Progenitor cell of endocrine pancreas (in vitro differentiated cells): ENCODE measurements at regions not wholly inside any gene's neighbourhood (a gene's known extent, or its start where the extent isn't known, plus 50 kb on each side); places are given as distances from the start of the nearest gene placed in this dataset.

Source experiments
- DNase-seq: peaks from one replicate; pipeline ENCODE4 v3.0.0; 2021; ENCODE audit warnings: low spot score; ENCODE audit not compliant: unreplicated experiment
- H3K27ac Mint-ChIP-seq: 2 replicates; pipeline ENCODE4 v1.8.0; 2021; ENCODE audit warnings: mild to moderate bottlenecking, moderate library complexity, mixed read lengths
- H3K27me3 Mint-ChIP-seq: 2 replicates; pipeline ENCODE4 v1.8.0; 2021; ENCODE audit warnings: mixed read lengths
- H3K36me3 Mint-ChIP-seq: 2 replicates; pipeline ENCODE4 v1.8.0; 2022; ENCODE audit warnings: mixed read lengths; ENCODE audit not compliant: insufficient read depth
- H3K4me1 Mint-ChIP-seq: 2 replicates; pipeline ENCODE4 v1.8.0; 2021; ENCODE audit warnings: low read depth, mixed read lengths
- H3K4me3 Mint-ChIP-seq: 2 replicates; pipeline ENCODE4 v1.8.0; 2021; ENCODE audit warnings: low read depth, mild to moderate bottlenecking, moderate library complexity, mixed read lengths
- H3K9me3 Mint-ChIP-seq: 2 replicates; pipeline ENCODE4 v1.8.0; 2021; ENCODE audit warnings: low read depth, mixed read lengths
- TF ChIP-seq, protein P1 (sequence below): fragments of 200-600 bp; sonication (generic); IDR thresholded peaks from one replicate; pipeline ENCODE4 v1.5.0; 2021; ENCODE audit warnings: antibody characterized with exemption, mild to moderate bottlenecking; ENCODE audit not compliant: unreplicated experiment

DNA sequence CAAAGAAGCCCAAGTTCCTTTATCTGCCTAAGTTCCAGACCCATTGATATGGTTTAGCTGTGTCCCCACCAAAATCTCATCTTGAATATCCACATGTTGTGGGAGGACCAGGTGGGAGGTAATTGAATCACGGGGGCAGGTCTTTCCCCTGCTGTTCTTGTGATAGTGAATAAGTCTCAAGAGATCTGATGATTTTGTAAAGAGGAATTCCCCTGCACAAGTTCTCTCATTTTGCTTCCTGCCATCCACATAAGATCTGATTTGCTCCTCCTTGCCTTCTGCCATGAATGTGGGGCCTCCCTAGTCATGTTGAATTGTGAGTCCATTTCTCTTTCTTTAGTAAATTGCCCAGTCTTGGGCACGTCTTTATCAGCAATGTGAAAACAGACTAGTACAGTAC lies 860.2 kb downstream of the FSTL5 start:
- TF ChIP-seq, protein P1, sequence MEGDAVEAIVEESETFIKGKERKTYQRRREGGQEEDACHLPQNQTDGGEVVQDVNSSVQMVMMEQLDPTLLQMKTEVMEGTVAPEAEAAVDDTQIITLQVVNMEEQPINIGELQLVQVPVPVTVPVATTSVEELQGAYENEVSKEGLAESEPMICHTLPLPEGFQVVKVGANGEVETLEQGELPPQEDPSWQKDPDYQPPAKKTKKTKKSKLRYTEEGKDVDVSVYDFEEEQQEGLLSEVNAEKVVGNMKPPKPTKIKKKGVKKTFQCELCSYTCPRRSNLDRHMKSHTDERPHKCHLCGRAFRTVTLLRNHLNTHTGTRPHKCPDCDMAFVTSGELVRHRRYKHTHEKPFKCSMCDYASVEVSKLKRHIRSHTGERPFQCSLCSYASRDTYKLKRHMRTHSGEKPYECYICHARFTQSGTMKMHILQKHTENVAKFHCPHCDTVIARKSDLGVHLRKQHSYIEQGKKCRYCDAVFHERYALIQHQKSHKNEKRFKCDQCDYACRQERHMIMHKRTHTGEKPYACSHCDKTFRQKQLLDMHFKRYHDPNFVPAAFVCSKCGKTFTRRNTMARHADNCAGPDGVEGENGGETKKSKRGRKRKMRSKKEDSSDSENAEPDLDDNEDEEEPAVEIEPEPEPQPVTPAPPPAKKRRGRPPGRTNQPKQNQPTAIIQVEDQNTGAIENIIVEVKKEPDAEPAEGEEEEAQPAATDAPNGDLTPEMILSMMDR: no peak
- no peak overlapping the region for H3K4me3 Mint-ChIP-seq
- DNase-seq: no peak
- no peaks in the 10 kb centered on the region for H3K36me3 Mint-ChIP-seq
- H3K27me3 Mint-ChIP-seq: no peaks in the 10 kb centered on the region
- H3K9me3 Mint-ChIP-seq: peaks cover 3% of the 10 kb centered on the region
- no peak overlapping the region for H3K27ac Mint-ChIP-seq
- H3K4me1 Mint-ChIP-seq: no peaks in the 10 kb centered on the region

DNA sequence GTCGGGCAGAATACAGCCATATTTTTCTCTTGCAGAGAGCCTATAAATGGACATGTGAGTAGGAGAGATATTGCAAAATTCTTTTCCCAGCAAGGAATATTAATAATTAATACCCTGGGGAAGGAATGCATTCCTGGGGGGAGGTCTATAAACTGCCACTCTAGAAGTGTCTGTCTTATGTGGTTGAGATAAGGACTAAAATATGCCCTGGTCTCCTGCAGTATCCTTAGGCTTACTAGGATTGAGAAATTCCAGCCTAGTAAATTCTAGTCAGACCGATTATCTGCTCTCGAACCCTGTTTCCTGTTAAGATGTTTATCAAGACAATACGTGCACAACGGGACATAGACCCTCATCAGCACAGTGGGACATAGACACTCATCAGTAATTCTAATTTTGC lies 872.6 kb downstream of the FSTL5 start:
- TF ChIP-seq, protein P1: no peak

DNA sequence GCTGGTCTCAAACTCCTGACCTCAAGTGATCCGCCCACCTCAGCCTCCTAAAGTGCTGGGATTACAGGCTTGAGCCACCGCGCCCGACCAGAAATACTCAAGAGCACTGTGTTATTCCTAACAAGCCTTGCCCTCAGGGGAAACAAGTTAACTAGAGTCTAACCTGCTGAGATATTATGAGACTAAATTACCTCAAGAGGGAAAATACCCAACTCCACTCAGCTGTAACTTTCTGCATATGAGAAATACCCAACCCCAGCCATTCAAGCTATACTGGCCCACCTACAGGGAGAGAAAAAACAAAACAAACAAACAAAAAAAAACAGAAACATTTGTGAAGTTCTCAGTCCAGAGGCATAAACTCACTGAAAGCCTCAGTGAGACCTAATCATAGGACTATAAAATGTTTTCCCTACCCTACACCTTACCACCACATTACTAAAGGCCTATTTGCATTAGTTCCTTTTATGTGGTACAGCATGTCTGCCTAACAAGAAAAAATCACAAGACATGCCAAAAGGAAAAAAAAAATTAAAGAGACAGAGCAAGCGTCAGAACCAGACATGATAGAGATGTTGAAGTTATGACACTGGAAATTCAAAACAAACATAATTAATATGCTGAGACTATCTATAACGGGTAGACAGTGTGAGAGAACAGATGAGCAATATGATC lies 876.0 kb downstream of the FSTL5 start:
- DNase-seq: no peak
- no peaks in the 10 kb centered on the region for H3K27me3 Mint-ChIP-seq
- H3K9me3 Mint-ChIP-seq: peaks cover 19% of the 10 kb centered on the region
- H3K27ac Mint-ChIP-seq: no peak overlapping the region
- H3K4me3 Mint-ChIP-seq: no peak overlapping the region
- TF ChIP-seq, protein P1: no peak
- peaks cover 3% of the 10 kb centered on the region for H3K36me3 Mint-ChIP-seq
- H3K4me1 Mint-ChIP-seq: peaks cover 9% of the 10 kb centered on the region

More for the DNA sequence above, 872.6 kb downstream of the FSTL5 start:
- Mint-ChIP-seq H3K4me1 (no peaks in the 10 kb centered on the region), H3K27ac (no peak overlapping the region), H3K36me3 (peaks cover 3% of the 10 kb centered on the region), H3K9me3 (peaks cover 22% of the 10 kb centered on the region), H3K27me3 (no peaks in the 10 kb centered on the region), H3K4me3 (no peak overlapping the region)
- no peak for DNase-seq

DNA sequence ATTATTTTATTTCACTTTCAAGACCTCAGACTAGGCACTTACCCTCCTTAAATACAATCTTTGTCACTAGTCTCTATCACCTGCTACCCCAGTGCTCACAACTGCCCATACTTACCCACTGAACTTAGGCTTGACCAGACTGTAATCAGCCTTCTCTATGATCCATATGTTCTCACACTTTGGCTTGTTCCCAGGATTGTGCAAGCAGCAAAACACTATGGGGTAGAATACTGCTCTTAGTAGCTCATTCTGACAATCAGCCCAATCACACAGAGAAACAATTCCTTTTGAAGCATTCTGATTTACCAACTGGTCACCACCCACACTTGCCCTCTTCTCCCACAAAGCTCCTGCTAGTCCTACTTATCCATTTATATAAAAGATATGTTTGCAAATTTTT lies 878.3 kb downstream of the FSTL5 start:
- Mint-ChIP-seq H3K36me3 (peaks cover 3% of the 10 kb centered on the region), H3K4me1 (peaks cover 9% of the 10 kb centered on the region), H3K27ac (peak overlapping the region; percentile 60), H3K9me3 (peaks cover 10% of the 10 kb centered on the region), H3K4me3 (no peak overlapping the region), H3K27me3 (no peaks in the 10 kb centered on the region)
- TF ChIP-seq, protein P1: no peak
- no peak for DNase-seq

DNA sequence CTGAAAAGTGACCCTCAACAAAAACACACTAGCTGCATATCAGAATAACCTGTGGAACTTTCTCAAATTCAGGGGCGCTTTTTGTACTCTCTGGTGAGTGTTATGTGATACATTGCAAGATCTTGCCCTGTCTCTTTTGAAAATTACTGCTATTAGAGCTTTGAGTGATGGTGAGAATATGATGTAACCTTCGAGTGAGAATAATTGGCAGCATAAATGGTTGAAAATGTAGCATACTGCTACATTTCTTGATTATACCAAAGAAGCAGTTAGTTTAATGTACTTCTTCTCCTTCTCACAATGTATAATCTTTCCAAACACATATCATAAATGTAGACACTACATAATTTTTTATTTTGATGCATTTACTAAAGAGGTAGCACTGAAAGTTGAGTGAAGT lies 882.9 kb downstream of the FSTL5 start:
- Mint-ChIP-seq H3K27ac (no peak overlapping the region), H3K36me3 (no peaks in the 10 kb centered on the region)

More for the DNA sequence above, 882.9 kb downstream of the FSTL5 start:
- no peak for DNase-seq
- Mint-ChIP-seq H3K9me3 (peaks cover 6% of the 10 kb centered on the region), H3K4me3 (no peak overlapping the region), H3K4me1 (peaks cover 9% of the 10 kb centered on the region), H3K27me3 (no peaks in the 10 kb centered on the region)
- TF ChIP-seq, protein P1: no peak
